H9 (cell line): ENCODE measurements at regions not wholly inside any gene's neighbourhood (a gene's known extent, or its start where the extent isn't known, plus 50 kb on each side); places are given as distances from the start of the nearest gene placed in this dataset.

Source experiments
- DNase-seq: peaks from one replicate; pipeline ENCODE4 v3.0.0-alpha.2; 2017
- H2AFZ ChIP-seq: one replicate; pipeline ENCODE4 v1.6.1; 2013; ENCODE audit warnings: mild to moderate bottlenecking, low read length, control low read depth, moderate library complexity
- H2AK5ac ChIP-seq: 2 replicates; pipeline ENCODE4 v1.6.1; 2013; ENCODE audit warnings: low read length, control low read depth, mixed read lengths; ENCODE audit not compliant: insufficient read length
- H2BK120ac ChIP-seq: one replicate; pipeline ENCODE4 v1.6.1; 2013; ENCODE audit warnings: low read depth, mild to moderate bottlenecking, low read length, control low read depth, inconsistent platforms; ENCODE audit not compliant: poor library complexity, severe bottlenecking
- H2BK12ac ChIP-seq: 2 replicates; pipeline ENCODE4 v1.6.1; 2013; ENCODE audit warnings: low read length, control low read depth, mixed read lengths, low read depth; ENCODE audit not compliant: insufficient read length
- H2BK15ac ChIP-seq: 2 replicates; pipeline ENCODE4 v1.6.1; 2013; ENCODE audit warnings: low read depth, low read length, control low read depth
- H2BK20ac ChIP-seq: one replicate; pipeline ENCODE4 v1.6.1; 2013; ENCODE audit warnings: low read depth, mild to moderate bottlenecking, low read length, control low read depth, inconsistent platforms; ENCODE audit not compliant: poor library complexity, severe bottlenecking
- H2BK5ac ChIP-seq: 2 replicates; pipeline ENCODE4 v1.6.1; 2013; ENCODE audit warnings: low read length, control low read depth, mixed read lengths; ENCODE audit not compliant: insufficient read length
- H3K14ac ChIP-seq: 2 replicates; pipeline ENCODE4 v1.6.1; 2013; ENCODE audit warnings: low read length, control low read depth; ENCODE audit not compliant: insufficient read depth
- H3K18ac ChIP-seq: 2 replicates; pipeline ENCODE4 v1.6.1; 2013; ENCODE audit warnings: low read depth, mild to moderate bottlenecking, mixed read lengths, low read length, control low read depth; ENCODE audit not compliant: insufficient read length
- H3K23ac ChIP-seq: 2 replicates; pipeline ENCODE4 v1.6.1; 2013; ENCODE audit warnings: low read length, control low read depth, mixed read lengths, low read depth; ENCODE audit not compliant: insufficient read length
- H3K23me2 ChIP-seq: 2 replicates; pipeline ENCODE4 v1.6.1; 2013; ENCODE audit warnings: low read depth, mild to moderate bottlenecking, mixed read lengths, low read length, control low read depth; ENCODE audit not compliant: insufficient read length, poor library complexity, severe bottlenecking
- H3K27ac ChIP-seq: 2 replicates; pipeline ENCODE4 v1.5.1; 2013; ENCODE audit warnings: low read length, control low read depth, mixed read lengths, low read depth; ENCODE audit not compliant: insufficient read length
- H3K27me3 ChIP-seq: 2 replicates; pipeline ENCODE4 v1.6.1; 2013; ENCODE audit warnings: low read length, control low read depth, inconsistent platforms; ENCODE audit not compliant: insufficient read depth
- H3K4ac ChIP-seq: 2 replicates; pipeline ENCODE4 v1.6.1; 2013; ENCODE audit warnings: low read depth, mild to moderate bottlenecking, control low read depth, inconsistent platforms, low read length, moderate library complexity
- H3K4me1 ChIP-seq: 2 replicates; pipeline ENCODE4 v1.6.1; 2013; ENCODE audit warnings: low read length, control low read depth, inconsistent platforms; ENCODE audit not compliant: insufficient read depth
- H3K4me2 ChIP-seq: 2 replicates; pipeline ENCODE4 v1.6.1; 2013; ENCODE audit warnings: low read length, control low read depth, mixed read lengths; ENCODE audit not compliant: insufficient read length, insufficient read depth
- H3K56ac ChIP-seq: 2 replicates; pipeline ENCODE4 v1.6.1; 2013; ENCODE audit warnings: low read depth, mild to moderate bottlenecking, mixed read lengths, low read length, control low read depth; ENCODE audit not compliant: insufficient read length
- H3K79me1 ChIP-seq: 2 replicates; pipeline ENCODE4 v1.6.1; 2013; ENCODE audit warnings: low read depth, mild to moderate bottlenecking, moderate library complexity, low read length, control low read depth, inconsistent platforms; ENCODE audit not compliant: insufficient read depth, poor library complexity, severe bottlenecking
- H3K79me2 ChIP-seq: 2 replicates; pipeline ENCODE4 v1.6.1; 2013; ENCODE audit warnings: low read length, control low read depth, inconsistent platforms; ENCODE audit not compliant: insufficient read depth
- H3K9ac ChIP-seq: 2 replicates; pipeline ENCODE4 v1.6.1; 2013; ENCODE audit warnings: low read length, control low read depth, mixed read lengths; ENCODE audit not compliant: insufficient read length; ENCODE audit errors: extremely low read depth
- H3K9me3 ChIP-seq: one replicate; pipeline ENCODE4 v1.6.1; 2013; ENCODE audit warnings: low read depth, low read length, inconsistent platforms; ENCODE audit not compliant: control insufficient read depth
- H3T11ph ChIP-seq: one replicate; pipeline ENCODE4 v1.6.1; 2013; ENCODE audit warnings: mild to moderate bottlenecking, low read length, control low read depth, inconsistent platforms
- H4K20me1 ChIP-seq: one replicate; pipeline ENCODE4 v1.6.1; 2013; ENCODE audit not compliant: control insufficient read depth, insufficient read length, insufficient read depth
- H4K5ac ChIP-seq: 2 replicates; pipeline ENCODE4 v1.6.1; 2013; ENCODE audit warnings: low read depth, mild to moderate bottlenecking, mixed read lengths, low read length, control low read depth; ENCODE audit not compliant: insufficient read length
- H4K8ac ChIP-seq: replicated peaks from 2 replicates; pipeline ENCODE4 v1.6.1; 2013; ENCODE audit warnings: low read length, control low read depth, mixed read lengths, low read depth; ENCODE audit not compliant: insufficient read length
- H4K91ac ChIP-seq: 2 replicates; pipeline ENCODE4 v1.6.1; 2013; ENCODE audit warnings: low read depth, mild to moderate bottlenecking, moderate library complexity, mixed read lengths, low read length, control low read depth; ENCODE audit not compliant: insufficient read length
- H3K27ac Mint-ChIP-seq, 3 experiments: 2 replicates in 2 of 3; 3 replicates in 1 of 3; pipeline ENCODE4 v1.8.0; 2020 to 2021; ENCODE audit warnings: mixed read lengths in 3 of 3, mild to moderate bottlenecking in 1 of 3, moderate library complexity in 1 of 3
- H3K27me3 Mint-ChIP-seq: 2 replicates; pipeline ENCODE4 v1.8.0; 2021; ENCODE audit warnings: low read depth, mild to moderate bottlenecking, moderate library complexity, mixed read lengths
- H3K36me3 Mint-ChIP-seq, 3 experiments: 2 replicates in 2 of 3; 3 replicates in 1 of 3; pipeline ENCODE4 v1.8.0; 2020 to 2021; ENCODE audit warnings: low read depth in 3 of 3, mixed read lengths in 3 of 3; ENCODE audit not compliant: insufficient read depth in 1 of 3
- H3K4me1 Mint-ChIP-seq, 2 experiments: 2 replicates each; pipeline ENCODE4 v1.8.0; 2020; ENCODE audit warnings: mixed read lengths in 2 of 2
- H3K4me3 Mint-ChIP-seq, 2 experiments: 2 replicates in 1 of 2; 3 replicates in 1 of 2; pipeline ENCODE4 v1.8.0; 2020 to 2021; ENCODE audit warnings: mild to moderate bottlenecking in 2 of 2, mixed read lengths in 2 of 2, moderate library complexity in 1 of 2
- H3K9me3 Mint-ChIP-seq, 2 experiments: 2 replicates in 1 of 2; 3 replicates in 1 of 2; pipeline ENCODE4 v1.8.0; 2020; ENCODE audit warnings: mild to moderate bottlenecking in 2 of 2, mixed read lengths in 2 of 2, moderate library complexity in 1 of 2
- WGBS: extraction: QIAGEN DNeasy Blood & Tissue Kit; methylation state at CpG from one replicate; pipeline ENCODE4 v1.1.7; 2013; ENCODE audit warnings: missing lambda C conversion rate, low lambda C conversion rate, mixed read lengths; ENCODE audit not compliant: insufficient read length; ENCODE audit errors: extremely low coverage; 5-methylcytosine and 5-hydroxymethylcytosine counted together
- TF ChIP-seq, protein P1 (sequence below): fragments of 200-600 bp; sonication (generic); conservative IDR thresholded peaks from 3 replicates; pipeline ENCODE4 v1.8.0; 2021; ENCODE audit warnings: antibody characterized with exemption, mild to moderate bottlenecking

DNA sequence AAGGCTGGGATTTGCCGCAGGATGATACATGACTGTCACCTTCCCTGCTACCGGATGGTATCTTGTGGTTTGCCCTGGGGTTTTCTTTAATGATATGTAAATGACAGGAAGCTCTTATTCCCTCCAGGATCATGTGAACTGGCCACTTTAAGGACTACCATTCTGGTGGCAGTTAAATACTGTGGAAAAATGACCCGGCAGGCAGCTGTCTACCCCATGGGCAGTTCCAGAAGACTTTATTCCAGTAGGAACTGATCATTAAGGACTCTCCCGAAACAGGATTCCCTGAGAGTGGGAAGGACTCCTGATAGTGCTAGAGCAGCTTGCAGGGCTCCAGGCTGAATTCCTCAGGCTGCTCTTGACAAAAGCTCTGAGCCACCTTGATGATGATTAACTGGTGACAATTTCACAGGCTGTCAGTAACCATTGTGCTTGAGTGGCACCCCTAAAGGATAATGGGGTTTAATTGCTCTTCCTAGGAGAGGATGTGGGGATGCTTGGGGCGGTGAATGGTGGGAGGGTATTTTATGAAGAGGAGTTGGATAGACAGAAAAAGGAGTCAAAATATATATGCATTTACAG lies 212.0 kb downstream of the CPS1 start:
- 100% methylated on average over 1 of the region's 5 CpGs for WGBS
- H3K27me3 Mint-ChIP-seq = peaks cover 4% of the 10 kb centered on the region

More for the DNA sequence above, 212.0 kb downstream of the CPS1 start:
- no peak overlapping the region for H3K4me3 Mint-ChIP-seq
- Histone ChIP-seq H4K91ac (no peak overlapping the region), H3K79me2 (no peaks in the 10 kb centered on the region), H4K20me1 (no peaks in the 10 kb centered on the region), H3K27ac (no peak overlapping the region), H3K27me3 (no peaks in the 10 kb centered on the region), H3K23ac (no peak overlapping the region), H2AK5ac (no peak overlapping the region), H2AFZ (peak overlapping the region; percentile 14), H4K8ac (no peak overlapping the region), H3K56ac (no peak overlapping the region), H3K9ac (no peak overlapping the region), H2BK5ac (no peak overlapping the region), H4K5ac (no peak overlapping the region), H3K4ac (no peak overlapping the region), H3K14ac (no peak overlapping the region; the same call in 1 of the 2 replicates), H3K18ac (no peak overlapping the region), H2BK12ac (no peak overlapping the region), H2BK120ac (no peak overlapping the region), H3K4me1 (peaks cover 5% of the 10 kb centered on the region; the same call in 1 of the 2 replicates), H2BK20ac (no peak overlapping the region), H3K9me3 (no peaks in the 10 kb centered on the region), H2BK15ac (no peak overlapping the region), H3K4me2 (no peak overlapping the region), H3K23me2 (no peaks in the 10 kb centered on the region), H3T11ph (no peak overlapping the region), H3K79me1 (no peaks in the 10 kb centered on the region)
- peaks cover 2 to 33% (median 7%) of the 10 kb centered on the region in 3 experiments; a peak in 4 of 7 replicates for H3K36me3 Mint-ChIP-seq
- TF ChIP-seq, protein P1, sequence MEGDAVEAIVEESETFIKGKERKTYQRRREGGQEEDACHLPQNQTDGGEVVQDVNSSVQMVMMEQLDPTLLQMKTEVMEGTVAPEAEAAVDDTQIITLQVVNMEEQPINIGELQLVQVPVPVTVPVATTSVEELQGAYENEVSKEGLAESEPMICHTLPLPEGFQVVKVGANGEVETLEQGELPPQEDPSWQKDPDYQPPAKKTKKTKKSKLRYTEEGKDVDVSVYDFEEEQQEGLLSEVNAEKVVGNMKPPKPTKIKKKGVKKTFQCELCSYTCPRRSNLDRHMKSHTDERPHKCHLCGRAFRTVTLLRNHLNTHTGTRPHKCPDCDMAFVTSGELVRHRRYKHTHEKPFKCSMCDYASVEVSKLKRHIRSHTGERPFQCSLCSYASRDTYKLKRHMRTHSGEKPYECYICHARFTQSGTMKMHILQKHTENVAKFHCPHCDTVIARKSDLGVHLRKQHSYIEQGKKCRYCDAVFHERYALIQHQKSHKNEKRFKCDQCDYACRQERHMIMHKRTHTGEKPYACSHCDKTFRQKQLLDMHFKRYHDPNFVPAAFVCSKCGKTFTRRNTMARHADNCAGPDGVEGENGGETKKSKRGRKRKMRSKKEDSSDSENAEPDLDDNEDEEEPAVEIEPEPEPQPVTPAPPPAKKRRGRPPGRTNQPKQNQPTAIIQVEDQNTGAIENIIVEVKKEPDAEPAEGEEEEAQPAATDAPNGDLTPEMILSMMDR = no peak
- peak overlapping the region in 2 of 3 experiments; percentile 7 to 12; a peak in 2 of 7 replicates for H3K27ac Mint-ChIP-seq
- H3K9me3 Mint-ChIP-seq = peaks cover 7 to 13% of the 10 kb centered on the region in 2 experiments; a peak in 3 of 5 replicates
- peaks cover 22 to 36% of the 10 kb centered on the region in 2 experiments for H3K4me1 Mint-ChIP-seq
- no peak for DNase-seq
